MM.1S (cell line): ENCODE measurements at regions not wholly inside any gene's neighbourhood (a gene's known extent, or its start where the extent isn't known, plus 50 kb on each side); places are given as distances from the start of the nearest gene placed in this dataset.

Experiments used
- DNase-seq: peaks from one replicate; pipeline ENCODE4 v3.0.0-alpha.2; 2015
- H2AFZ ChIP-seq: fragments of 300-600 bp; sonication (generic); 2 replicates; pipeline ENCODE4 v1.6.0; 2016; ENCODE audit warnings: antibody characterized with exemption, low read length
- H3F3A ChIP-seq: fragments of 300-600 bp; sonication (generic); 2 replicates; pipeline ENCODE4 v1.6.1; 2016; ENCODE audit warnings: mild to moderate bottlenecking, antibody characterized with exemption, low read length, moderate library complexity, mixed read lengths; ENCODE audit not compliant: insufficient read depth
- H3K27ac ChIP-seq: fragments of 300-600 bp; sonication (generic); 2 replicates; pipeline ENCODE4 v1.5.1; 2016; ENCODE audit warnings: mild to moderate bottlenecking, low read length
- H3K27me3 ChIP-seq: fragments of 300-600 bp; sonication (generic); replicated peaks from 2 replicates; pipeline ENCODE4 v1.6.0; 2016; ENCODE audit warnings: low read length; ENCODE audit not compliant: insufficient read depth
- H3K36me3 ChIP-seq: fragments of 300-600 bp; sonication (generic); replicated peaks from 2 replicates; pipeline ENCODE4 v1.6.1; 2016; ENCODE audit warnings: mild to moderate bottlenecking, low read length, mixed read lengths; ENCODE audit not compliant: insufficient read depth
- H3K4me1 ChIP-seq: fragments of 300-600 bp; sonication (generic); 2 replicates; pipeline ENCODE4 v1.6.1; 2016; ENCODE audit warnings: low read length, mixed read lengths
- H3K4me2 ChIP-seq: fragments of 300-600 bp; sonication (generic); 2 replicates; pipeline ENCODE4 v1.6.0; 2016; ENCODE audit warnings: low read depth, low read length
- H3K4me3 ChIP-seq: fragments of 300-600 bp; sonication (generic); 2 replicates; pipeline ENCODE4 v1.5.1; 2016; ENCODE audit warnings: low read length, mixed read lengths
- H3K79me2 ChIP-seq: fragments of 300-600 bp; sonication (generic); 2 replicates; pipeline ENCODE4 v1.6.1; 2016; ENCODE audit warnings: mixed run types, low read length, mixed read lengths
- H3K9ac ChIP-seq: fragments of 300-600 bp; sonication (generic); 2 replicates; pipeline ENCODE4 v1.6.1; 2016; ENCODE audit warnings: low read length, mixed read lengths
- H3K9me2 ChIP-seq: fragments of 300-600 bp; sonication (generic); replicated peaks from 2 replicates; pipeline ENCODE4 v1.6.1; 2016; ENCODE audit warnings: mild to moderate bottlenecking, low read length, mixed read lengths; ENCODE audit not compliant: insufficient read depth
- H3K9me3 ChIP-seq: fragments of 300-600 bp; sonication (generic); replicated peaks from 2 replicates; pipeline ENCODE4 v1.6.1; 2016; ENCODE audit warnings: mild to moderate bottlenecking, low read length, mixed read lengths; ENCODE audit not compliant: insufficient read depth
- H4K20me1 ChIP-seq: fragments of 300-600 bp; sonication (generic); 2 replicates; pipeline ENCODE4 v1.6.1; 2016; ENCODE audit warnings: mild to moderate bottlenecking, low read length, moderate library complexity, mixed read lengths; ENCODE audit not compliant: insufficient read depth
- EZH2 ChIP-seq: fragments of 300-600 bp; sonication (generic); optimal IDR thresholded peaks from 2 replicates; pipeline ENCODE3; 2017; ENCODE audit warnings: low read depth, mild to moderate bottlenecking, antibody characterized with exemption, low read length, mixed read lengths
- EZH2phosphoT487 ChIP-seq: fragments of 300-600 bp; sonication (generic); IDR thresholded peaks from 2 replicates; pipeline ENCODE4 v1.6.1; 2018; ENCODE audit warnings: antibody characterized with exemption, low read length
- TF ChIP-seq, protein P1 (sequence below): fragments of 300-600 bp; sonication (generic); IDR thresholded peaks from 2 replicates; pipeline ENCODE4 v1.5.1; 2016; ENCODE audit warnings: antibody characterized with exemption, low read length, mixed read lengths

DNA sequence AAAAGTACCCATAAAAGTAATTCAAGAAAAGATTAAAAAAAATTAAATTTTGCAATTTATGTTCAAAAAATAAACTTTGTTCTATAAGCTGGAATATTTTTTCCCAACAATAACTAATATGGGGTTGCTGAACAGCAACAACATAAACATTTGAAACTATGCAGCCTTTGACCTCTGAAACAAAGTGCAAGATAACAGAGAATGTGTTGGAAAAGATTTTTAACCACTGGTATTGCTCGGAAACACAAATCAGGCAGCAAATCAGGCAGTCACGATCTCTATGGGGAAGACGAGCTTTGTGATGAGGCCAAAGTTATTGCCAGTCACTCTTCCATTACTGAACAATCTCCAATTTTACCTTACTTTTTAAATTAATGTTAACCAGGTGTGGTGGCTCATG lies 332.1 kb downstream of the PABPC4L start:
- TF ChIP-seq EZH2 = no peak
- TF ChIP-seq EZH2phosphoT487 = no peak
- TF ChIP-seq, protein P1, sequence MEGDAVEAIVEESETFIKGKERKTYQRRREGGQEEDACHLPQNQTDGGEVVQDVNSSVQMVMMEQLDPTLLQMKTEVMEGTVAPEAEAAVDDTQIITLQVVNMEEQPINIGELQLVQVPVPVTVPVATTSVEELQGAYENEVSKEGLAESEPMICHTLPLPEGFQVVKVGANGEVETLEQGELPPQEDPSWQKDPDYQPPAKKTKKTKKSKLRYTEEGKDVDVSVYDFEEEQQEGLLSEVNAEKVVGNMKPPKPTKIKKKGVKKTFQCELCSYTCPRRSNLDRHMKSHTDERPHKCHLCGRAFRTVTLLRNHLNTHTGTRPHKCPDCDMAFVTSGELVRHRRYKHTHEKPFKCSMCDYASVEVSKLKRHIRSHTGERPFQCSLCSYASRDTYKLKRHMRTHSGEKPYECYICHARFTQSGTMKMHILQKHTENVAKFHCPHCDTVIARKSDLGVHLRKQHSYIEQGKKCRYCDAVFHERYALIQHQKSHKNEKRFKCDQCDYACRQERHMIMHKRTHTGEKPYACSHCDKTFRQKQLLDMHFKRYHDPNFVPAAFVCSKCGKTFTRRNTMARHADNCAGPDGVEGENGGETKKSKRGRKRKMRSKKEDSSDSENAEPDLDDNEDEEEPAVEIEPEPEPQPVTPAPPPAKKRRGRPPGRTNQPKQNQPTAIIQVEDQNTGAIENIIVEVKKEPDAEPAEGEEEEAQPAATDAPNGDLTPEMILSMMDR = no peak
- no peaks in the 10 kb centered on the region for H3K9me2 ChIP-seq
- no peak for DNase-seq
- H4K20me1 ChIP-seq = no peaks in the 10 kb centered on the region
- no peaks in the 10 kb centered on the region for H3K36me3 ChIP-seq
- H3K4me2 ChIP-seq = no peak overlapping the region
- no peak overlapping the region for H3K27ac ChIP-seq
- H3K27me3 ChIP-seq = no peaks in the 10 kb centered on the region
- no peaks in the 10 kb centered on the region for H3F3A ChIP-seq
- no peaks in the 10 kb centered on the region for H3K4me1 ChIP-seq
- no peaks in the 10 kb centered on the region for H3K9me3 ChIP-seq
- no peak overlapping the region for H2AFZ ChIP-seq
- H3K4me3 ChIP-seq = no peak overlapping the region
- no peak overlapping the region for H3K9ac ChIP-seq
- H3K79me2 ChIP-seq = no peaks in the 10 kb centered on the region

DNA sequence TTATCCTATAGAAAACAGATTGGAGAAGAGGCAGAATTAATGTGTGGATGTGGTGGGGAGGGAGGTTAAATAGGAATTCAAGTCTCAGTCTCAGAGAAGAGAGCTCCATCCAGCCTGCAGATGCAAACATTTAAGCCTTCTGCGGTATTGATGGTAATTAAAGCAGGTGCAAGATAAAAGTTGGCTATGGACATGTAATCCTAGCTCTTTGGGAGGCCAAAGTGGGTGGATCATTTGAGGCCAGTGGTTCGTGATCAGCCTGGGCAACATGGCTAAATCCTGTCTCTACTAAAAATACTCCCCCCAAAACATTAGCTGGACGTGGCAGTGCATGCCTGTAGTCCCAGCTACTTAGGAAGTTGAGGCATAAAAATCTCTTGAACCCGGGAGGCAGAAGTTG lies 332.7 kb downstream of the PABPC4L start:
- Histone ChIP-seq H3K27ac (no peak overlapping the region), H3K79me2 (no peaks in the 10 kb centered on the region), H3K4me1 (no peaks in the 10 kb centered on the region), H2AFZ (no peak overlapping the region), H3K9me2 (no peaks in the 10 kb centered on the region), H3K36me3 (no peaks in the 10 kb centered on the region), H3F3A (no peaks in the 10 kb centered on the region), H3K9me3 (no peaks in the 10 kb centered on the region), H3K4me2 (no peak overlapping the region), H3K9ac (no peak overlapping the region), H4K20me1 (no peaks in the 10 kb centered on the region), H3K27me3 (no peaks in the 10 kb centered on the region), H3K4me3 (no peak overlapping the region)
- TF ChIP-seq, protein P1 = no peak
- TF ChIP-seq EZH2phosphoT487 = no peak
- no peak for TF ChIP-seq EZH2
- no peak for DNase-seq

DNA sequence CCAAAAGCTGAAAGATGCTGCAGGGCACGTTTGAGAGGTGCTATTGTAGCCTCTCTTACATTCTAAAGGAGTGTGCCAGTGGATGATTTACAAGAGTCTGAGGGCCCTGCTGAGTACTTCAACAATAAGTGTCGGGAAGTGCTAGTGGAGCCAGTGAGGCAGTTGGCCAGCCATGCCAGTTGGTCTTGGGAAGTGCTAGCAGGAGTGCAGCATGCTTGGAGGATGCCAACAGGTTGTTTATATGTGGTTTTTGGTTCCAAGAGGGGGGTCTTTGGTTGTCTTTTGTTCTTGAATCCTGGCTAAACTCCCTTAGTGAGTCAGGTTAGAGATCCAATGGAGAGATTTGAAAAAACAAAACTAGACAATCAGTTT lies 335.3 kb downstream of the PABPC4L start:
- H3K9ac ChIP-seq = no peak overlapping the region
- no peak overlapping the region for H3K4me3 ChIP-seq
- no peaks in the 10 kb centered on the region for H3F3A ChIP-seq
- no peaks in the 10 kb centered on the region for H3K36me3 ChIP-seq
- H3K27ac ChIP-seq = no peak overlapping the region
- DNase-seq = no peak
- TF ChIP-seq, protein P1 = no peak
- TF ChIP-seq EZH2phosphoT487 (no peak), EZH2 (no peak)
- no peaks in the 10 kb centered on the region for H3K27me3 ChIP-seq
- H3K4me2 ChIP-seq = no peak overlapping the region
- no peaks in the 10 kb centered on the region for H3K9me3 ChIP-seq
- H3K79me2 ChIP-seq = no peaks in the 10 kb centered on the region
- H3K4me1 ChIP-seq = no peaks in the 10 kb centered on the region
- H3K9me2 ChIP-seq = 0 out of 2 replicates have a peak, but pooled peaks cover 4% of the 10 kb centered on the region
- no peak overlapping the region for H2AFZ ChIP-seq
- H4K20me1 ChIP-seq = no peaks in the 10 kb centered on the region
